Mucosa of rectum (tissue), 2 donors: ENCODE measurements at regions not wholly inside any gene's neighbourhood (a gene's known extent, or its start where the extent isn't known, plus 50 kb on each side); places are given as distances from the start of the nearest gene placed in this dataset.
"Not testable (repeated sequence)": the region's sequence is repeated elsewhere in the genome, so short reads cannot be mapped to it uniquely, and the experiment has no call there.

Experiments used
- H3K27ac ChIP-seq, 2 donors: one replicate each; pipeline ENCODE4 v1.7.0; 2013; ENCODE audit warnings: inconsistent platforms in 2 of 2, low read depth in 2 of 2, low read length in 2 of 2
- H3K27me3 ChIP-seq, 2 donors: one replicate each; pipeline ENCODE4 v1.7.0; 2013; ENCODE audit warnings: low read length in 2 of 2; ENCODE audit not compliant: control insufficient read depth in 2 of 2, insufficient read depth in 2 of 2
- H3K36me3 ChIP-seq, 2 donors: one replicate each; pipeline ENCODE4 v1.7.0; 2013; ENCODE audit warnings: low read length in 2 of 2; ENCODE audit not compliant: control insufficient read depth in 2 of 2, insufficient read depth in 2 of 2
- H3K4me1 ChIP-seq, 2 donors: one replicate each; pipeline ENCODE4 v1.7.0; 2013; ENCODE audit warnings: low read length in 2 of 2, mild to moderate bottlenecking in 1 of 2; ENCODE audit not compliant: control insufficient read depth in 2 of 2, insufficient read depth in 2 of 2
- H3K4me3 ChIP-seq, 2 donors: one replicate each; pipeline ENCODE4 v1.7.0; 2013; ENCODE audit warnings: low read length in 2 of 2
- H3K9ac ChIP-seq, 2 donors: one replicate each; pipeline ENCODE4 v1.7.0; 2013; ENCODE audit warnings: low read length in 2 of 2, low read depth in 1 of 2, mild to moderate bottlenecking in 1 of 2
- H3K9me3 ChIP-seq, 2 donors: one replicate each; pipeline ENCODE4 v1.7.0; 2013; ENCODE audit warnings: low read length in 2 of 2; ENCODE audit not compliant: control insufficient read depth in 2 of 2
- donor health status: healthy.
- donor health status: Normal muscosa, but diverticular disease.

DNA sequence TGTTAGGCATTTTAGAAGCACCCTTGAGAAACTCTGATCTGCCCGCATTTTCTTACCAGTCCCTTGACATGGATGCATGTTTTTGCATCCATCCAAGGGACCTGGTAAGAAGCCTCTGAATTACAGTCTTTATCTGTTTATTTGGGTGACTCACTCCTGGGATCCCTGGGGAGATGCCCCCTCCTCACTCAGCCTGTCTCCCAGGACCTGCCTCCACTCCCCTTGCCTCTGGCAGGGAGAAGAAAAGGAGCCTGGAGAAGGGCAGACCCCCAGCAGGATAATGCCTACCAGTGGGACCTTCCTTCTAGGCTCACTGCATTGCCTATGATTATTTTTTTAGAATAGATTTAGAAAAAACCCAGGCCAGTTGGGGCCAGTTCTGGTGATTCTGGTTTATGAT is 329.4 kb downstream of the PTTG2 start:
- H3K9ac ChIP-seq: no peak overlapping the region
- no peak overlapping the region for H3K27ac ChIP-seq
- H3K36me3 ChIP-seq: no peaks in the 10 kb centered on the region
- no peaks in the 10 kb centered on the region for H3K4me1 ChIP-seq
- no peaks in the 10 kb centered on the region for H3K9me3 ChIP-seq
- no peak overlapping the region for H3K4me3 ChIP-seq
- no peaks in the 10 kb centered on the region for H3K27me3 ChIP-seq

GRCh38 chr4:38290366-38290765 is 330.2 kb downstream of the PTTG2 start:
- H3K9me3 ChIP-seq: no peaks in the 10 kb centered on the region
- no peaks in the 10 kb centered on the region for H3K27me3 ChIP-seq
- no peaks in the 10 kb centered on the region for H3K4me1 ChIP-seq
- no peaks in the 10 kb centered on the region for H3K36me3 ChIP-seq
- no peak overlapping the region for H3K27ac ChIP-seq
- H3K9ac ChIP-seq: no peak overlapping the region
- no peak overlapping the region for H3K4me3 ChIP-seq

DNA sequence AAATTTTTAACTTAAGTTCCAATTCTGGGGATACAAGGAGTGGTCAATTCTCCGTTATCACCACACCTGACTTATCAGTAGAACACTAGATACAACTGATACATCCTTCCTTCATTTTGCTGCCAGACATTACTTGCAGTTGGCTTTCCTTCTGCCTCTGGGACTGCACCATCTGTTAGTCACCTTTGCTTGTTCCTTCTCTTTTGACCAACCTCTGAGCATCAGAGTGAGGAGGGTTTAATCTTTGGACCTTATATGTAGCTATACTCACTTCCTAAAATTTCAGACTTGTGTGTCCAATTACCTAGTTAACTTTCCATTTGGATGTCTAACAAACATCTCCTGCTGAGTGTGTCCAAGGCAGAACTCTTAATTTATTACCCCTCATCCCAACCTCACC is 330.7 kb downstream of the PTTG2 start:
- Histone ChIP-seq H3K9me3 (no peaks in the 10 kb centered on the region), H3K4me1 (no peaks in the 10 kb centered on the region), H3K9ac (no peak overlapping the region), H3K36me3 (no peaks in the 10 kb centered on the region), H3K27me3 (no peaks in the 10 kb centered on the region), H3K27ac (no peak overlapping the region), H3K4me3 (no peak overlapping the region)

- no peaks in the 10 kb centered on the region for H3K9me3 ChIP-seq
- no peak overlapping the region for H3K4me3 ChIP-seq
- no peak overlapping the region for H3K9ac ChIP-seq
- no peaks in the 10 kb centered on the region for H3K4me1 ChIP-seq
- H3K27ac ChIP-seq: no peak overlapping the region
- H3K27me3 ChIP-seq: no peaks in the 10 kb centered on the region
- H3K36me3 ChIP-seq: no peaks in the 10 kb centered on the region
Observed at GRCh38 chr4:38292529-38292928, 332.3 kb downstream of the PTTG2 start.

DNA sequence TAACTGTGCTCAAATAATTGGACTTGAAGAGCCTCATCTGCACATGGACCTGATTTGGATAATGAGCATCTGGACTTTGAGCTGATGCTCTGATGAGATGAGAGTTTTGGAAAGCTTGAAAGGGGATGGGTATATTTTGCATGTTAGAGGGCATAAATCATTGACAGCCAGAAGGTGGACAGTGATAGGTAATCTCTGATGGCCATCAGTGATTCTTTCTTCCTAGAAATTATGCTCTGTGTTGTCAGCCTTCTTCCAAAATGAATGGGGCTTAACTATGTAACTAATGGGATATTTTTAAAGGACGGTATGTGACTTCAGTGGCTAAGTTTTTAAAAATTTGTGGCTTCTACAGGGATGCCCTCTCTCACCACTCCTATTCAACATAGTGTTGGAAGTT is 334.0 kb downstream of the PTTG2 start:
- H3K4me1 ChIP-seq: no peaks in the 10 kb centered on the region
- H3K4me3 ChIP-seq: no peak overlapping the region
- no peaks in the 10 kb centered on the region for H3K27me3 ChIP-seq
- H3K36me3 ChIP-seq: no peaks in the 10 kb centered on the region
- no peak overlapping the region for H3K27ac ChIP-seq
- H3K9ac ChIP-seq: no peak overlapping the region
- H3K9me3 ChIP-seq: peaks cover 7% of the 10 kb centered on the region in 2 donors

- peaks cover 7% of the 10 kb centered on the region in 2 donors for H3K9me3 ChIP-seq
- no peaks in the 10 kb centered on the region for H3K36me3 ChIP-seq
- H3K27ac ChIP-seq: no peak overlapping the region
Observed at GRCh38 chr4:38297061-38297460, 336.9 kb downstream of the PTTG2 start.

GRCh38 chr4:38298868-38299713 is 338.9 kb downstream of the PTTG2 start:
- Histone ChIP-seq H3K27ac (no peak overlapping the region), H3K4me3 (no peak overlapping the region), H3K4me1 (no peaks in the 10 kb centered on the region), H3K27me3 (no peaks in the 10 kb centered on the region), H3K9ac (no peak overlapping the region), H3K9me3 (peaks cover 7% of the 10 kb centered on the region in 2 donors), H3K36me3 (no peaks in the 10 kb centered on the region)

More at GRCh38 chr4:38297061-38297460, 336.9 kb downstream of the PTTG2 start:
- Histone ChIP-seq H3K27me3 (no peaks in the 10 kb centered on the region), H3K4me1 (no peaks in the 10 kb centered on the region), H3K4me3 (no peak overlapping the region), H3K9ac (no peak overlapping the region)

DNA sequence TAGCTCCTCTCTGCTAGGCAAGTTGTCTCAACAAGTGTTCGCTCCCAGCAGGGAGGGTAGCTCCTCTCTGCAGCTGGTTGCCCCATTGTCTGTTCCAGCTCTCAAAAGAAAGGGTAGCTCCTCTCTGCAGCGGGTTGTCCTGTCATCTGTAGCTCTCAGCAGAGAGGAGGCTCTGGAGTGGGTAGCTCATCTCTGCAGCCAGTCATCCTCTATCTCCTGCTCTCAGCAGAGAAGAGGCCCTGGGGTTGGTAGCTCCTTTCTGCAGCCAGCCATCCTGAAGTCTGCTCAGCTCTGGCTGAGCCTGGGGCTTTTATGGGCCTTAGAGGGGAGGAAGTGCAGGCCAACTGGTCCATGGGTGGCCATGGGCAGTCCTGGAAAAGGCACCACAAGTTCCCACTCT is 342.7 kb downstream of the PTTG2 start:
- H3K9me3 ChIP-seq: peaks cover 6 to 7% of the 10 kb centered on the region in 2 donors
- no peak overlapping the region for H3K4me3 ChIP-seq
- H3K27ac ChIP-seq: no peak overlapping the region
- H3K9ac ChIP-seq: no peak overlapping the region
- H3K36me3 ChIP-seq: no peaks in the 10 kb centered on the region
- H3K27me3 ChIP-seq: no peaks in the 10 kb centered on the region
- no peaks in the 10 kb centered on the region for H3K4me1 ChIP-seq

- H3K9ac ChIP-seq, H3K36me3 ChIP-seq, H3K27me3 ChIP-seq, H3K4me3 ChIP-seq, H3K4me1 ChIP-seq, H3K9me3 ChIP-seq, H3K27ac ChIP-seq: not testable (repeated sequence)
Observed at GRCh38 chr4:38304460-38304859, 344.3 kb downstream of the PTTG2 start.

DNA sequence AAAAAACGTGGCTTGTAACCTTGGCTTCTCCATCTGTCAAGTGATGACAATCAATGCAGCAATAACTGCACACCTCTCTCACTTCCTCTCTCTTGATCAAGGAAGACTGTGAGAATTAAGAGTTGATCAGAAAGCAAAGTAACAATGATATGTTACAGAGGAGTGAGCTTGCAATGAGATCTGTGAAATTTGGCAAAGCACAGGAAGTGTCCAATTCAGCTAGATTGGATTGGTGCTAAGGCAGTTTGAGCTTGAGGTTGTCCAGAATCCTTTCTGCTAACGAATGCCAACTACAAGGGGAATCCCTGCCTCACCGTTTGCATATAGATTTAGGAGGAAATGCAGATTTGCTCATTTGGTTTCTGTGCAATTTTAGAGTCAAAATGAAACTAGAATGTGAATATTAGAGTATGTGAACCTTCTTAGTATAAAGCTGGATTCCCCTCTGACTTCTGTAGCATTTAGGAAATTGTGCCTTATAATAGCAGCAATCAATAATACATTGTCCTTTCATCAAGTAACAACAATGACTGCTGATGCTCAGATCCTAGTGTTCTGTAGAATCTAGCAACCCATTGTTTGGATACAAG is 346.4 kb downstream of the PTTG2 start:
- H3K9ac ChIP-seq: no peak overlapping the region
- no peaks in the 10 kb centered on the region for H3K36me3 ChIP-seq

More for the DNA sequence above, 346.4 kb downstream of the PTTG2 start:
- H3K27me3 ChIP-seq: no peaks in the 10 kb centered on the region
- H3K27ac ChIP-seq: no peak overlapping the region
- H3K4me3 ChIP-seq: no peak overlapping the region
- H3K9me3 ChIP-seq: no peaks in the 10 kb centered on the region
- peaks cover 0 to 6% of the 10 kb centered on the region in 2 donors for H3K4me1 ChIP-seq
